ENCODE measurements at regions not wholly inside any gene's neighbourhood (a gene's known extent, or its start where the extent isn't known, plus 50 kb on each side); places are given as distances from the start of the nearest gene placed in this dataset.
"Not testable (repeated sequence)": the region's sequence is repeated elsewhere in the genome, so short reads cannot be mapped to it uniquely, and the experiment has no call there.

DNA sequence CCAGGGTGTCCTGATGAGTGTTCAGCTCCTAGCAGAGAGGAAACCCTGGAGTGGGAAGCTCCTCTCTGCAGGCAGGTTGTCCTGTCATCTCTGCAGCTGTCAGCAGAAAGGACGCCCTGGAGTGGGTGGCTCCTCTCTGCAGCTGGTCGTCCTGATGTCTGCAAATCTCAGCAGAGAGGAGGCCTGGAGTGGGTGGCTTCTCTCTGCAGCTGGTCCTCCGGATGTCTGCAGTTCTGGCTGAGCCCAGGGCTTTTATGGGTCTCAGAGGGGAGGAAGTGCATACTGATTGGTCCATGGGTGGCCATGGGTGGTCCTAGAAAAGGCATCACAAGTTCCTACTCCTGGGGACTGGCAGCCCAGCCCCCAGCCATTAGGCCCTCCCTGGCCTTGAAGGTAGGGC is 102.6 kb upstream of the BNIP2 start:
- Mint-ChIP-seq H3K4me1 (peaks cover 59% of the 10 kb centered on the region), H3K27ac (no peak overlapping the region), H3K27me3 (ENCODE audit: low read depth, poor library complexity) (no peaks in the 10 kb centered on the region), H3K36me3 (ENCODE audit: low read depth) (no peaks in the 10 kb centered on the region), H3K4me3 (no peak overlapping the region), H3K9me3 (peaks cover 15% of the 10 kb centered on the region)
- TF ChIP-seq, protein P1, sequence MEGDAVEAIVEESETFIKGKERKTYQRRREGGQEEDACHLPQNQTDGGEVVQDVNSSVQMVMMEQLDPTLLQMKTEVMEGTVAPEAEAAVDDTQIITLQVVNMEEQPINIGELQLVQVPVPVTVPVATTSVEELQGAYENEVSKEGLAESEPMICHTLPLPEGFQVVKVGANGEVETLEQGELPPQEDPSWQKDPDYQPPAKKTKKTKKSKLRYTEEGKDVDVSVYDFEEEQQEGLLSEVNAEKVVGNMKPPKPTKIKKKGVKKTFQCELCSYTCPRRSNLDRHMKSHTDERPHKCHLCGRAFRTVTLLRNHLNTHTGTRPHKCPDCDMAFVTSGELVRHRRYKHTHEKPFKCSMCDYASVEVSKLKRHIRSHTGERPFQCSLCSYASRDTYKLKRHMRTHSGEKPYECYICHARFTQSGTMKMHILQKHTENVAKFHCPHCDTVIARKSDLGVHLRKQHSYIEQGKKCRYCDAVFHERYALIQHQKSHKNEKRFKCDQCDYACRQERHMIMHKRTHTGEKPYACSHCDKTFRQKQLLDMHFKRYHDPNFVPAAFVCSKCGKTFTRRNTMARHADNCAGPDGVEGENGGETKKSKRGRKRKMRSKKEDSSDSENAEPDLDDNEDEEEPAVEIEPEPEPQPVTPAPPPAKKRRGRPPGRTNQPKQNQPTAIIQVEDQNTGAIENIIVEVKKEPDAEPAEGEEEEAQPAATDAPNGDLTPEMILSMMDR (IDR thresholded peaks at IDR 0.05), result no peak
- no peak for DNase-seq

DNA sequence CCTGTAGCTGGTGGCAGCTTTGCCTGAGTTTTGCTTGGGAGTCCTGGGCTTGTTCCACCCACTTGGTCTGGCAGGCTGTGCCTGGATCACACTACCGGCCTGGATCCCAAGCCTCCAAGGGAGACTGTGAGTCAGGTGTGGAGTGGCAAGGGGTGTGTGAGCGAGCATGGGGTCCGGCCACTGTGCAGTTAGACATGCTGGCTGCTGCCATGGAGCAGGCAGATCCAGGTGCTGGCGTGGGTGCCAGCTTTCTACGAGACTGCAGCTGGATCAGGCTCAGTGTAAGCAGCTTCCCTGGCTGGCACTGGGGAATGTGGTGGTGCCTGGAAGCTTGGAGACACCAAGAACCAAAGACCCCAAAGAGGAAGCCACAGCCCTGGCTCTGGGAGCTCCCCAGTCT is 102.0 kb upstream of the BNIP2 start:
- Mint-ChIP-seq H3K9me3 (peaks cover 15% of the 10 kb centered on the region), H3K4me1 (peaks cover 61% of the 10 kb centered on the region), H3K27ac (no peak overlapping the region), H3K27me3 (ENCODE audit: low read depth, poor library complexity) (no peaks in the 10 kb centered on the region), H3K36me3 (ENCODE audit: low read depth) (no peaks in the 10 kb centered on the region), H3K4me3 (no peak overlapping the region)
- TF ChIP-seq, protein P1 (IDR thresholded peaks at IDR 0.05), result no peak
- no peak for DNase-seq

DNA sequence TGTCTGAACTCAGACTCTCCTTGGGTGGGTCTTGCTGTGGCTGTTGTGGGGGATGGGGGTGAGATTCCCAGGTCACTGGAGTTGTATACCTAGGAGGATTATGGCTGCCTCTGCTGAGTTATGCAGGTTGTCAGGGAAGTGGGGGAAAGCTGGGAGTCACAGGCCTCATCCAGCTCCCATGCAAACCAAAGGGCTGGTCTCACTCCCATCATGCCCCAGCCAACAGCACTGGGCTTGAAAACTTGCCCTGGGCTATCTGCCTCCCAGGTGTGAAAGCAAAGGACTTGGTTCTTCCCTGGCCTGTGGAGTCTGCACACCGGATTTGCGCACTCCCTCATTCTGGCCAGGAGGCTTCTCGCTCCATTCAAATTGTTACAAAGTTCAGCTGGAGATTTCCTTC is 97.3 kb upstream of the BNIP2 start:
- not testable (repeated sequence) for H3K4me3 Mint-ChIP-seq; H3K27me3 Mint-ChIP-seq (ENCODE audit: low read depth, poor library complexity)
- peaks cover 37% of the 10 kb centered on the region for H3K4me1 Mint-ChIP-seq

DNA sequence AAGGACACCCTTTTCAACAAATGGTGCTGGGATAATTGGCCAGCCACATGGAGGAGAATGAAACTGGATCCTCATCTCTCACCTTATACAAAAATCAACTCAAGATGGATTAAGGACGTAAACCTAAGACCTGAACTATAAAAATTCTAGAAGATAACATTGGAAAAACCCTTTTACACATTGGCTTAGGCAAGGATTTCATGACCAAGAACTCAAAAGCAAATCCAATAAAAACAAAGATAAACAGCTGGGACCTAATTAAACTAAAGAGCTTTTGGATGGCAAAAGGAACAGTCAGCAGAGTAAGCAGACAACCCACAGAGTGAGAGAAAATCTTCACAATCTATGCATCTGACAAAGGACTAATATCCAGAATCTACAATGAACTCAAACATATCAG is 96.9 kb upstream of the BNIP2 start:
- not testable (repeated sequence) for H3K27me3 Mint-ChIP-seq (ENCODE audit: low read depth, poor library complexity); H3K36me3 Mint-ChIP-seq (ENCODE audit: low read depth); DNase-seq; H3K4me3 Mint-ChIP-seq
- Mint-ChIP-seq H3K4me1 (peaks cover 36% of the 10 kb centered on the region), H3K9me3 (peaks cover 41% of the 10 kb centered on the region), H3K27ac (peak overlapping the region; percentile 75)

More for the DNA sequence above, 97.3 kb upstream of the BNIP2 start:
- H3K36me3 Mint-ChIP-seq (ENCODE audit: low read depth); DNase-seq: not testable (repeated sequence)
- Mint-ChIP-seq H3K27ac (peak overlapping the region; percentile 75), H3K9me3 (peaks cover 41% of the 10 kb centered on the region)

DNA sequence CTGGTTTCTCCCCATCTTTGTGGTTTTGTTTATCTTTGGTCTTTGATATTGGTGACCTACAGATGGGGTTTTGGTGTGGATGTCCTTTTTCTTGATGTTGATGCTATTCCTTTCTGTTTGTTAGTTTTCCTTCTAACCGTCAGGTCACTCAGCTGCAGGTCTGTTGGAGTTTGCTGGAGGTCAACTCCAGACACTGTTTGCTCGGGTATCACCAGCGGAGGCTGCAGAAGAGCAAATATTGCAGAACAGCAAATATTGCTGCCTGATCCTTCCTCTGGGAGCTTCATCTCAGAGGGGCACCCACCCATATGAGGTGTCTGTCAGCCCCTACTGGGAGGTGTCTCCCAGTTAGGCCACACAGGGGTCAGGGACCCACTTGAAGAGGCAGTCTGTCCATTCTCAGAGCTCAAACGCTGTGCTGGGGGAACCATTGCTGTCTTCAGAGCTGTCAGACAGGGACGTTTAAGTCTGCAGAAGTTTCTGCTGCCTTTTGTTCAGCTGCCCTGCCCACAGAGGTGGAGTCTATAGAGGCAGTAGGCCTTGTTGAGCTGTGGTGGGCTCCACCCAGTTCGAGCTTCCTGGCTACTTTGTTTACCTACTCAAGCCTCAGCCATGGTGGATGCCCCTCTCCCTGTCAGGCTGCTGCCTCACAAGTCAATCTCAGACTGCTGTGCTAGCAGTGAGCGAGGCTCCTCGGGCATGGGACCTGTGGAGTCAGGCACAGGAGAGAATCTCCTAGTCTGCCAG is 94.8 kb upstream of the BNIP2 start:
- Mint-ChIP-seq H3K9me3 (peaks cover 33% of the 10 kb centered on the region), H3K4me1 (peaks cover 29% of the 10 kb centered on the region)
- not testable (repeated sequence) for H3K27me3 Mint-ChIP-seq (ENCODE audit: low read depth, poor library complexity); H3K27ac Mint-ChIP-seq; DNase-seq; H3K4me3 Mint-ChIP-seq; H3K36me3 Mint-ChIP-seq (ENCODE audit: low read depth)

DNA sequence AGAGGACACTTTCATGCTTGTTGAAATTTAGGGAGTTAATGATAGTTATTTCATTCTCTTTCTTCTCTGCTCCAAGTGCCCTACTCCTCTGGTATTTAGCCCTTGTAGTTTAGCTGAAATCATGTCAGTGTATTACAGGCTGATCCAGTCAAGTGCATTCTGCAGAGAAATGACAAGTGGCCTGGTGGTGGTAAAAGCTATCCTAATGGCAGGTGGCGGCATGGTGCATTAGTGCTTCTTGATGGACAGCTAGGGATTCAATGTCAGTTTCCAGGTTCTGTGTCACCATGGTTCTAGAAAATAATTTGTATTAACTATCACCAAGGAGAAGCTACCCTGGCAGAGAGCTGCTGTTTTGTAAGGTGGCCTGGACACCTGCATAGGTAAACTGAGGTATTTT is 90.0 kb upstream of the BNIP2 start:
- Mint-ChIP-seq H3K27me3 (ENCODE audit: low read depth, poor library complexity) (no peaks in the 10 kb centered on the region), H3K4me1 (peaks cover 5% of the 10 kb centered on the region), H3K9me3 (peaks cover 30% of the 10 kb centered on the region), H3K27ac (no peak overlapping the region), H3K4me3 (no peak overlapping the region), H3K36me3 (ENCODE audit: low read depth) (peaks cover 6% of the 10 kb centered on the region)
- TF ChIP-seq, protein P1 (IDR thresholded peaks at IDR 0.05), result no peak
- no peak for DNase-seq

DNA sequence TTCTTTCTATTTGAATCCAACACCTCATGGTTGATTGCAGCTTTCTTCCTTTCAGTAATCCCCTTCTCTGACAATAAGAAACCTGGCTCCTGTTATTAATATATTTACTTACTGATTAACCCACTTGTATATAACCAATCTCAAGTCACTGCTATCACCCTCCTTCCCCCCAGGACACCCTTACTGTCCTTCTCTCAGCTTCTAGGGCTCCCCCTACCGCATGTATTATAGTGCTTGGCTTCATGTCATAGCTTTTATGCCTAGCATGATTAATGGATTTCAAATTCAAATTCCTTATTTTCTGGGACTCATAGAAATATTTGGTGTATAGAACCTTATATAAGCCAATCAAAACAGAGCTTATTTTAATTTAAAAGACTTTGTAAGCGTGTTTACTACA is 75.7 kb upstream of the BNIP2 start:
- TF ChIP-seq, protein P1 (IDR thresholded peaks at IDR 0.05), result no peak
- no peak overlapping the region for H3K4me3 Mint-ChIP-seq
- peaks cover 7% of the 10 kb centered on the region for H3K27me3 Mint-ChIP-seq (ENCODE audit: low read depth, poor library complexity)
- H3K4me1 Mint-ChIP-seq, result no peaks in the 10 kb centered on the region
- no peaks in the 10 kb centered on the region for H3K36me3 Mint-ChIP-seq (ENCODE audit: low read depth)
- no peaks in the 10 kb centered on the region for H3K9me3 Mint-ChIP-seq
- DNase-seq, result no peak
- no peak overlapping the region for H3K27ac Mint-ChIP-seq
